ENCODE measurements at regions not wholly inside any gene's neighbourhood (a gene's known extent, or its start where the extent isn't known, plus 50 kb on each side); places are given as distances from the start of the nearest gene placed in this dataset.

- no peak for DNase-seq
Observed at GRCh38 chr2:52220393-52220792, 1188.5 kb upstream of the NRXN1 start.

- no peak for DNase-seq
Observed at GRCh38 chr2:52210611-52211010, 1178.7 kb upstream of the NRXN1 start.

- DNase-seq: no peak
Observed at GRCh38 chr2:52210161-52210560, 1178.2 kb upstream of the NRXN1 start.

- DNase-seq: no peak
Observed at GRCh38 chr2:52194342-52194741, 1162.4 kb upstream of the NRXN1 start.

- no peak for DNase-seq
Observed at GRCh38 chr2:52193804-52194203, 1161.9 kb upstream of the NRXN1 start.

- no peak for DNase-seq
Observed at GRCh38 chr2:52192656-52193055, 1160.7 kb upstream of the NRXN1 start.

- DNase-seq: no peak
Observed at GRCh38 chr2:52181080-52181479, 1149.1 kb upstream of the NRXN1 start.

- DNase-seq: no peak
Observed at GRCh38 chr2:52178845-52179244, 1146.9 kb upstream of the NRXN1 start.

- no peak for DNase-seq
Observed at GRCh38 chr2:52145005-52145404, 1113.1 kb upstream of the NRXN1 start.

- DNase-seq: no peak
Observed at GRCh38 chr2:52144590-52144989, 1112.7 kb upstream of the NRXN1 start.

GRCh38 chr2:52141076-52141475, 1109.1 kb upstream of the NRXN1 start:
- no peak for DNase-seq

GRCh38 chr2:52139241-52139640, 1107.3 kb upstream of the NRXN1 start:
- DNase-seq: no peak

- no peak for DNase-seq
Observed at GRCh38 chr2:52135235-52135634, 1103.3 kb upstream of the NRXN1 start.

GRCh38 chr2:52128081-52128480, 1096.1 kb upstream of the NRXN1 start:
- no peak for DNase-seq

- DNase-seq: no peak
Observed at GRCh38 chr2:52127527-52127926, 1095.6 kb upstream of the NRXN1 start.

- DNase-seq: no peak
Observed at GRCh38 chr2:52117299-52117698, 1085.4 kb upstream of the NRXN1 start.

- DNase-seq: no peak
Observed at GRCh38 chr2:52115750-52116149, 1083.8 kb upstream of the NRXN1 start.

GRCh38 chr2:52113338-52113737, 1081.4 kb upstream of the NRXN1 start:
- DNase-seq: no peak

GRCh38 chr2:52112141-52112540, 1080.2 kb upstream of the NRXN1 start:
- no peak for DNase-seq

GRCh38 chr2:52107124-52107523, 1075.2 kb upstream of the NRXN1 start:
- no peak for DNase-seq

GRCh38 chr2:52097071-52097470, 1065.1 kb upstream of the NRXN1 start:
- no peak for DNase-seq

- DNase-seq: no peak
Observed at GRCh38 chr2:52084759-52085158, 1052.8 kb upstream of the NRXN1 start.

- no peak for DNase-seq
Observed at GRCh38 chr2:52083214-52083613, 1051.3 kb upstream of the NRXN1 start.

GRCh38 chr2:52082646-52083045, 1050.7 kb upstream of the NRXN1 start:
- DNase-seq: no peak

GRCh38 chr2:52079602-52080001, 1047.7 kb upstream of the NRXN1 start:
- DNase-seq: no peak

- DNase-seq: no peak
Observed at GRCh38 chr2:52077159-52077558, 1045.2 kb upstream of the NRXN1 start.
